ENCODE measurements at regions not wholly inside any gene's neighbourhood (a gene's known extent, or its start where the extent isn't known, plus 50 kb on each side); places are given as distances from the start of the nearest gene placed in this dataset.

GRCh38 chr2:34985474-34985873, 1370.1 kb upstream of the CRIM1 start:
- ChIA-PET CTCF (no interaction called here), POLR2A (ENCODE audit: unreplicated experiment) (no interaction called here)
- Histone ChIP-seq H3K4me2 (no peak overlapping the region), H3K36me3 (ENCODE audit: low read depth) (no peaks in the 10 kb centered on the region), H3K9me3 (ENCODE audit: insufficient read depth, low read depth) (no peaks in the 10 kb centered on the region), H3F3A (ENCODE audit: insufficient read depth, low read depth) (no peaks in the 10 kb centered on the region), H3K27me3 (ENCODE audit: insufficient read depth, low read depth) (no peaks in the 10 kb centered on the region), H4K20me1 (ENCODE audit: insufficient read depth) (no peaks in the 10 kb centered on the region), H3K79me2 (ENCODE audit: low read depth) (no peaks in the 10 kb centered on the region), H2AFZ (no peak overlapping the region), H3K4me1 (replicated peaks; ENCODE audit: insufficient read depth) (no peaks in the 10 kb centered on the region), H3K9me2 (ENCODE audit: insufficient read depth) (no peaks in the 10 kb centered on the region), H3K4me3 (no peak overlapping the region), H3K27ac (no peak overlapping the region)
- BruUV-seq (replicated peaks): no TSS peak
- TF ChIP-seq EZH2 (IDR thresholded peaks at IDR 0.05; ENCODE audit: low read depth) (no peak), CTCF (conservative IDR thresholded peaks at IDR 0.05) (no peak)
- intact Hi-C loops (cut with micrococcal nuclease; ENCODE audit: unreplicated experiment): no loop called here
- DNase-seq: no peak

GRCh38 chr2:34980689-34981088, 1374.9 kb upstream of the CRIM1 start:
- no peak overlapping the region for H3K27ac ChIP-seq
- H3K4me1 ChIP-seq (replicated peaks; ENCODE audit: insufficient read depth): no peaks in the 10 kb centered on the region
- TF ChIP-seq CTCF (conservative IDR thresholded peaks at IDR 0.05): no peak
- no peak for TF ChIP-seq EZH2 (IDR thresholded peaks at IDR 0.05; ENCODE audit: low read depth)
- H3K36me3 ChIP-seq (ENCODE audit: low read depth): no peaks in the 10 kb centered on the region
- H3K79me2 ChIP-seq (ENCODE audit: low read depth): no peaks in the 10 kb centered on the region
- BruUV-seq (replicated peaks): no TSS peak
- H3K4me3 ChIP-seq: no peak overlapping the region
- H2AFZ ChIP-seq: no peak overlapping the region
- H3F3A ChIP-seq (ENCODE audit: insufficient read depth, low read depth): no peaks in the 10 kb centered on the region
- H3K9me3 ChIP-seq (ENCODE audit: insufficient read depth, low read depth): 0 out of 2 replicates have a peak, but pooled peaks cover 3% of the 10 kb centered on the region
- H3K27me3 ChIP-seq (ENCODE audit: insufficient read depth, low read depth): no peaks in the 10 kb centered on the region
- POLR2A ChIA-PET (ENCODE audit: unreplicated experiment): no interaction called here
- no peak overlapping the region for H3K4me2 ChIP-seq
- CTCF ChIA-PET: no interaction called here
- DNase-seq: no peak
- intact Hi-C loops (cut with micrococcal nuclease; ENCODE audit: unreplicated experiment): no loop called here
- H4K20me1 ChIP-seq (ENCODE audit: insufficient read depth): no peaks in the 10 kb centered on the region
- no peaks in the 10 kb centered on the region for H3K9me2 ChIP-seq (ENCODE audit: insufficient read depth)

GRCh38 chr2:34979148-34979547, 1376.4 kb upstream of the CRIM1 start:
- H3K4me1 ChIP-seq (replicated peaks; ENCODE audit: insufficient read depth): no peaks in the 10 kb centered on the region
- H3K79me2 ChIP-seq (ENCODE audit: low read depth): no peaks in the 10 kb centered on the region
- no peaks in the 10 kb centered on the region for H3K36me3 ChIP-seq (ENCODE audit: low read depth)
- H3K9me3 ChIP-seq (ENCODE audit: insufficient read depth, low read depth): 0 out of 2 replicates have a peak, but pooled peaks cover 3% of the 10 kb centered on the region
- BruUV-seq (replicated peaks): no TSS peak
- H3K27ac ChIP-seq: no peak overlapping the region
- no peaks in the 10 kb centered on the region for H3K27me3 ChIP-seq (ENCODE audit: insufficient read depth, low read depth)
- TF ChIP-seq CTCF (conservative IDR thresholded peaks at IDR 0.05): no peak
- no peak for TF ChIP-seq EZH2 (IDR thresholded peaks at IDR 0.05; ENCODE audit: low read depth)
- H4K20me1 ChIP-seq (ENCODE audit: insufficient read depth): no peaks in the 10 kb centered on the region
- H3K9me2 ChIP-seq (ENCODE audit: insufficient read depth): no peaks in the 10 kb centered on the region
- ChIA-PET POLR2A (ENCODE audit: unreplicated experiment) (no interaction called here), CTCF (no interaction called here)
- no peak overlapping the region for H2AFZ ChIP-seq
- H3K4me3 ChIP-seq: no peak overlapping the region
- intact Hi-C loops (cut with micrococcal nuclease; ENCODE audit: unreplicated experiment): no loop called here
- DNase-seq: no peak
- H3F3A ChIP-seq (ENCODE audit: insufficient read depth, low read depth): no peaks in the 10 kb centered on the region
- H3K4me2 ChIP-seq: no peak overlapping the region

All from PC-9 (cell line).